ENCODE measurements at regions not wholly inside any gene's neighbourhood (a gene's known extent, or its start where the extent isn't known, plus 50 kb on each side); places are given as distances from the start of the nearest gene placed in this dataset.
"Not testable (repeated sequence)": the region's sequence is repeated elsewhere in the genome, so short reads cannot be mapped to it uniquely, and the experiment has no call there.

GRCh38 chr1:114032271-114033215 lies 53.3 kb downstream of the OLFML3 start:
- DNase-seq (ENCODE audit: low spot score): peak; percentile 83

DNA sequence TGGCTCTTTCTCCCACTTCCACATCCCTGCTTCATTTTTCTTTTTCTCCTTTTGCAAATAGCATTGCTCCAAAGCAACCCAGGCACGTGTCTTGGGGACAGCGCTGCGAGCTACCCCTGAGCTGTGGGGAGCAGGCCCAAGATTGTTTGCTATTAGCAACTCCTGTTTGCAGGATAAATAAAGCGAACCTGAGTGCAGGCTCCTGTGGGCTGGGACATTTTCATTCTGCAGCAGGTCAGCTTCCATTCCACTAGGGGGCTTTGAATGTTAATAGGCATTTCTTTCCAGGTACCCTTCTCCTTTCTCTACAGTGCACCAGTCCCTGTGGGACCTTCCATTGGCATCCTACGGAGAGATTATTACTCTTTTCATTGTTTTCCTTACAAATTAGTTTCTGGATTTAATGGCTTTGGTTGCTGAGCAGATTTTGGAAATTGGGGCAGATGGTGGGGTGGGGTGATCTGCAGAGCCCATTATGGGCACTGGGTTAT lies 54.0 kb downstream of the OLFML3 start:
- peak; percentile 27 for DNase-seq (ENCODE audit: low spot score)

GRCh38 chr1:114033961-114034360 lies 54.7 kb downstream of the OLFML3 start:
- no peak for DNase-seq (ENCODE audit: low spot score)

DNA sequence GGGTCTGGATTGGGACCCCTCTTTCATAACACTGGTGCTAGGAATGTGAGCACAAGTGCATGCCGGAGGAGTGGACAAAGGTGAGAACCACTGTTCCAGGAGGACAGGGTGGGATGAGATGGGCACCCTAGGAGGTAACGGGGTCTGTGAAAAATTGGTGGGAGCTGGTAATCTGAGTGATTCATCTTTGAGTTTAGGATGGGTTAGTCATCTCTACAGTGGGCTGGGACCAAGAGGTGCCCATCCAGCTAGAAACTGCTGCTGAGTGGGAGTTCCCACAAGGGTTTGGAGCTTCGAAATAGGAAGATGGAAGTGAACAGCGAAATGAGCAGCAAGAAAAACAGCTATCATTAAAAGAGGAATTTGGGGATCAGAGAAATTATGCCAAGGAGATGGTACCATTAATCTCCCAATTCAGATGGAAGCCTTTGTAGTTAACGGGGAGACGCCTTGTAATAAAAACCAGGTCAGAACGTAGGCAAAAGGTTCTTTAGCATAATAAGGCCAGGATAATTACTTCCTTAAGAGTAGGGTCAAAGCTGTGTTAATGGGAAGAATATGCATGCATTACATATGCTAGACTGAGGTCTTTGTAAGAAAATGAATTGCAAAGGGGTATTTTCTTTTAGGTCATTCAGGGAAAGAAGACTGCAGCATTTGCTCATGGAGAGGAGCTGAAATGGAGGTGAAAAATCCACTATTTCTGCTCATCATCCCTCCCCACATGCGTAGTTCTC lies 55.5 kb downstream of the OLFML3 start:
- DNase-seq (ENCODE audit: low spot score): no peak

GRCh38 chr1:114035304-114035700 lies 56.0 kb downstream of the OLFML3 start:
- no peak for DNase-seq (ENCODE audit: low spot score)

DNA sequence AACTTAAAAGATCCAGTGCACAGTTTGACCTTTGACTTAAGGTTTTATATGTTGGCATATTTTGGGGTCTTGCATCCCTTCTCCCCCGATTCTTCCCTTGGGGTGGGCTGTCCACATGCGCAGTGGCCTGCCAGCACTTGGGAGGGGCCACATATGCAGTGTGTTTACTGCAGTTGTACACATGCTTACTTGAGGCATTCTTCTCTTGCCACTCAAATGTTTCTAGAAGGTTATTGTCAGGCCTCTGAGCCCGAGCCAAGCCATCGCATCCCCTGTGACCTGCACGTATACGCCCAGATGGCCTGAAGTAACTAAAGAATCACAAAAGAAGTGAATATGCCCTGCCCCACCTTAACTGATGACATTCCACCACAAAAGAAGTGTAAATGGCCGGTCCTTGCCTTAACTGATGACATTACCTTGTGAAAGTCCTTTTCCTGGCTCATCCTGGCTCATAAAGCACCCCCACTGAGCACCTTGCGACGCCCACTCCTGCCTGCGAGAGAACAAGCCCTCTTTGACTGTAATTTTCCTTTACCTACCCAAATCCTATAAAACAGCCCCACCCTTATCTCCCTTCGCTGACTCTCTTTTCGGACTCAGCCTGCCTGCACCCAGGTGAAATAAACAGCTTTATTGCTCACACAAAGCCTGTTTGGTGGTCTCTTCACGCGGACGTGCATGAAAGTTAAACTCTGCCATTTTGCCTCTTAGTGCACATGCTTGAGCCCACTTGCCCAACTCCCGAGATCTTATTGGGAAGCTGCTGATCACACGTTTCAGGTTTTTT lies 57.8 kb downstream of the OLFML3 start:
- not testable (repeated sequence) for DNase-seq (ENCODE audit: low spot score)

DNA sequence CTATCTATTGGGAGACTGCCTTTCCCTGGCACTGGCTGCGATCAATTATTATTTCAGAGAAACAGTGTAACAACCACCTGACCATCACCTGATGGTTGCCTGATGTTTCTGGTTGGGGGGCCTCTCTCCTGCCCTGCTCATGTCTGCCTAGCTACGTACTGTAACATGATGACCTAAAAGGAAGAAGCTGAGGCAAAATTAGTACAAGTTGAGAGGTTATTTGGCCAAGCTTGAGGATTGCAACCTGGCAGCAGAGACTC lies 58.3 kb downstream of the OLFML3 start:
- DNase-seq (ENCODE audit: low spot score): no peak

DNA sequence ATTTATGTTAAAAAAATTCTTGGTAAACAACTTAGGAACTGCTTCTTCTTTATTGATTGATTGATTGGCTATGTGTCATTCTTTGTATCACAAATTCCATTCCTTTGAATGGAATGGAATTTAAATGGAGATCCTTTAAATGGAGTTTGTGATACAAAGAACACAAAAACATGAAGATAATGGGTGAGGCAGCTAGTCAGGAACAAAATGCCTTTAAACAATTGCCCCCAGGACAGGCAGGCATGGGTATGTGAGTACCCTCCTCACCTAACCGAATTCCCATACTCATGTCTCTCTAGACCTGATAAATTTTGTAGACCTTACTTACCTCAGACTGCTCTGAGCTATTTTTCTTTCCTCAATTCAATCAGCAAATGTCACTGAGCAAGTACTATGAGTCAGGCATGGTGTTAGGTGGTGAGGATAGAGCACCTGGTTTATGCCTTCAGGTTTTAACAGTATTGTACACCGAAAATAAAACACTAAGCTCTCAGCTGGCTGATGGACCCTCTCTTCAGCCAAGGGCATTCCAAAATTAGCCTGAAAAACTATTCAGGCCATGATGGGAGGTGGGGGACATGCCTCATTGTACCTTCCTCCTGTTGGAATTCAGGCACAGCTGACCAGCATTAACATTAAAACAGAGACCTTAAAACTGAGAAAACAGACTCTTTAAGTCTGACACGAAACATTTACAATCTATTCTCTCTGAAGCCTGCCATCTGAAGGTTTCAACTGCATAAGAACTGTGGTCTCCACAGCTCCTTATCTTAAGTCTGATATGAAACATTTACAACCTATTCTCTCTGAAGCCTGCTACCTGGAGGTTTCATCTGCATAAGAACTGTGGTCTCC lies 58.9 kb downstream of the OLFML3 start:
- DNase-seq (ENCODE audit: low spot score): no peak
